Glomerular visceral epithelial cell (primary cell): ENCODE measurements at regions not wholly inside any gene's neighbourhood (a gene's known extent, or its start where the extent isn't known, plus 50 kb on each side); places are given as distances from the start of the nearest gene placed in this dataset.
"Not testable (repeated sequence)": the region's sequence is repeated elsewhere in the genome, so short reads cannot be mapped to it uniquely, and the experiment has no call there.

ENCODE experiments used
- DNase-seq: peaks from one replicate; pipeline ENCODE4 v3.0.0-alpha.2; 2016; ENCODE audit errors: extremely low spot score

DNA sequence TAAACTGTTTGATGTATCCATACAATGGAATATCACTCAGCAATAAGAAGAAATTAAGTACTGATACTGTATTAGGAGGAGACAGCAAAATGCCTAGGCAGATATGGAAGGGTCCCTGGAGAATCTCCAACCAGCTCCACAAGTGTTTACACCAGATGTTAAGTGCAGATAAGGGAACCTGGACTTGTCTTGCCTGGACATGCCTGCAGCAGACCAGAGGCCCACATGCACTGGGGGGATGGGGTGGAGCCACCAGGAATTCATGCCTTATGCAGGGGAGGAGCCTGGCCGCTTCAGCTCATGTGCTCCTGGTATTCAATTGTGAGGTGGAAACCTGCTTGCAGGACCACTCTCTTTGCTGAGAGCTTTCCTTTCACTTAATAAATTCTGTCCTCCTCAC is 287.6 kb downstream of the LIPI start:
- DNase-seq, result not testable (repeated sequence)

DNA sequence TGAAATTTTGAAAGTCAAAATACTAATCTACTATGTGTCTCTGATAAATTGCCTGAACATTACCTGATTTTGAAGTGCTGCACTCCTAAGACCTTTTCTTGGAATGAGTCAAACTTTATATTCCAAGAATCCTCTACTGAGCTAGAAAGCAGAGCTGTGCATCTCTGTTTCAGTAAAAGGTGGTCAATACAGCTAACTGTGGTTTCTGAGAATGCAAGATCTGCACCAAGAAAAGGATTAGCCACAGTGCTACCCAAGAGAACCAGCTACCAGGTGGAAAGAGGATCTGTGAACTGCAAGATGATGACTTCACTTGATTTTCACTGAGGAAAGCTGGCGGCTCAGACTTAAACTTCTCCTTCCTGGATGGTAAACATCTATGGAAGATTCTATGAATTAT is 289.3 kb downstream of the LIPI start:
- not testable (repeated sequence) for DNase-seq

DNA sequence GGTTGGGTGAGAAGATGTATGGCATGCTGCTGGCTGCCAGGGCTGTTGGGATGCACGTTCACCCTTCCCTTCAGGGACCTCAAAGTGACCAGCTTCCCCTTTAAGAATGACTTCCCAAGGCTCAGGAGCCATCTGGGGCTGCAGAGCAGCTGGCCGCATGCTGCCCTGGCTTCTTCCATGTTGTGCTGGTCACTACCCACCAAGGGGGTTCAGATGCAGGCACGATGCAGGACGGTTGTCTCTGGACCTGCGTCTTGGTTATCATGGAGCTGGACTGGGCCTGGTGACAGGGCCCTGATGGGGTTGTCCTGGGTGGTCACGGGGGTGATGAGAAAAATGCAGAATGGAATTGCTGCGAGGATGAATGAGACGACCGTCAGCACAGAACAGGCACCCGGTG is 297.8 kb downstream of the POTED start:
- not testable (repeated sequence) for DNase-seq

DNA sequence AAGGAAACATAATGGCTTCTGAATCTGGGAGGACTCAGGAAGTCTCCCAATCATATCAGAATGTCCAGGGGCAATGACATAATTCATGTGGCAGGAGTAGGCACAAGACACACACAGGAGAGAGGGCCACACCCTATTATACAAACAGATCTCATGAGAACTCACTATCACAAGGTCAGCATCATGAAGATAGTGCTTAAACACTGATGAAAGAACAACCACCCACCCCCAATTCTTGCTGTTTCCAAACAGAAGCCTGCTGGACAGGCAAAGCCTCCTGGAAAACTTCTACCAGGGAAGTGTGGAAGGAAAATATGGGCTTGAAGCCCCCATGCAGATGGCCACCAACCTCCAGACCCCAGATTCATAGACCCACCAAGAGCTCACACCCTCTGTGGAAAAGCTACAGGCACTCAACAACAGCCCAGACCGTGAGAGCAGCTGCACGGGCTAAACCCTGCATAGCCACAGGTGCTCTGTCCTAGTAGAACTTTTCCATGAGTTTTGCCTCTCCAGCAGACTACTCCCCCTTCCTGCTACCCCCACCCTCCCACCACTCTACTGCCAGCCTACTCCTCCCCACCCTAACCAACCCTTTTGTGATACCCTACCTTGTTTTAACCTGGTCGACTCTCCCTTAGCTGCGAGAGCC is 287.1 kb downstream of the POTED start:
- DNase-seq, result not testable (repeated sequence)

DNA sequence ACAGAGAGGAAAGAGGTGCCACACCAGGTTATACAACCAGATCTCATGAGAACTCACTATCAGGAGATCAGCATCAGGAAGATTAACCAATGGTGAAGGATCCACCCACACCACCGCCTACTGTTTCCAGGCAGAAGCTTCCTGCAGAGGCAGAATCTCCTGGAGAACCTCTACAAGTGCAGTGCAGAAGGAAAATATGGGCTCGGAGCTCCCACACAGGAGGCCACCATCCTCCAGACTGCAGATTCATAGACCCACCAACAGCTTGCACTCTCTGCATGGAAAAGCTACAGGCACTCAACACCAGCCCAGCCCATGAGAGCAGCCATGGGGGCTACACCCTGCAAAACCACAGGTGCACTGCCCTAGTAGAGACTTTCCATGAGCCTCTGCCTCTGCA is 284.0 kb downstream of the POTED start:
- not testable (repeated sequence) for DNase-seq

DNA sequence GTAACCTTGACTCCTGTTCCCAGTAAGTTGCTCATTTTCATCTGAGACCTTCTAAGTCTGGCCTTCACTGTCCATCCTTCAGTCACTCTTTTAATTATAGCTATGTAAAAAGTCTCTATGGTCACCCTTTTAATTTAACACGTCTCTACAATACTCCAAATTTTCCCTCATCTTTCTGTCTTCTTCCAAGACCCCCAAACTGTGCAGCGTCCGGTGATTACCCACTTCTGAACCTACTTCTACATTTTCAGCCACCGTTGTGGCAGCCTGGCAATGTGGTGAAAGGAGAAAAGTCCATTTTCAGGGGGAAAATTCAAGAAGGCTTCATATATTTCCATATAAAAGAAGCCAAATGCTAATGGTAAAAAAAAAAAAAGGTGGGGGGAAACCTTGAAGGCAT is 283.4 kb downstream of the POTED start:
- not testable (repeated sequence) for DNase-seq

DNA sequence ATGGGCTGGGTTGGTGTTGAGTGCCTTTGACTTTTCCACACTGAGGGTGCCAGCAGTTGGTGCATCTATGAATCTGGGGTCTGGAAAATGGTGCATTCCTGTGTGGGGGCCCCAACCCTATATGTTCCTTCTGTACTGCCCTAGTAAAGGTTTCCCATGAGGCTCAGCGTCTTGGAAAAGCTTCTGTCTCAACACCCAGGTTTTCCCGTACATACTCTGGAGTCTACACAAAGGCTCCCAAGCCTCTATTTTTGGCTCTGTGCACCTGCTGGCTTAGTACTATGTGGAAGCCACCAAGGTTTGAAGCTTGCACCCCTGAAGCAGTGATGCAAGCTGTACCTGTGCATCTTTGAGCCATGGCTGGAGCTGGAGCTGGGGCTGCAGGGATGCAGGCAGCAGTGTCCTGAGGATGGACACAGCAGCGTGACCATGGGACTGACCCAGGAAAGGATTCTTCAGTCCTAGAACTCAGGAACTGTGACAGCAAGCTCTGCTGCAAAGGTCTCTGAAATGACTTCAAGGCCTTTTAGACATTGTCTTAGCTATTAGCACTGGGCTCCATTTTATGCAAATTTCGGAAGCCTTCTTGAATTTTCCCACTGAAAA is 282.7 kb downstream of the POTED start:
- not testable (repeated sequence) for DNase-seq

DNA sequence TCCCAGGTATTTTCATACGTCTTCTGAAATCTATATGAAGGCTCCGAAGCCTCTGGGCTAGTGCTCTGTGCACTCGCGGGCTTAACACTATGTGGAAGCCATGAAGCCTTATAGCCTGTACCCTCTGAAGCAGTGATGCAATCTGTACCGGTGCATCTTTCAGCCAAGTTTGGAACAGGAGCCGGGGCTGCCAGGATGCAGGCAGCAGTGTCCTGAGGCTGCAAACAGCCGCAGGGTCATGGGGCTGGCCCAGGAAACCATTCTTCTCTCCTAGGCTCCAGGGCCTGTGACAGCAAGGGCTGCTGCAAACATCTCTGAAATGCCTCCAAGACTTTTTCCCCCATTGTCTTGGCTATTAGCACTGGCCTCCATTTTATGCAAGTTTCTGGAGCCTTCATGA is 279.6 kb downstream of the POTED start:
- DNase-seq, result not testable (repeated sequence)

DNA sequence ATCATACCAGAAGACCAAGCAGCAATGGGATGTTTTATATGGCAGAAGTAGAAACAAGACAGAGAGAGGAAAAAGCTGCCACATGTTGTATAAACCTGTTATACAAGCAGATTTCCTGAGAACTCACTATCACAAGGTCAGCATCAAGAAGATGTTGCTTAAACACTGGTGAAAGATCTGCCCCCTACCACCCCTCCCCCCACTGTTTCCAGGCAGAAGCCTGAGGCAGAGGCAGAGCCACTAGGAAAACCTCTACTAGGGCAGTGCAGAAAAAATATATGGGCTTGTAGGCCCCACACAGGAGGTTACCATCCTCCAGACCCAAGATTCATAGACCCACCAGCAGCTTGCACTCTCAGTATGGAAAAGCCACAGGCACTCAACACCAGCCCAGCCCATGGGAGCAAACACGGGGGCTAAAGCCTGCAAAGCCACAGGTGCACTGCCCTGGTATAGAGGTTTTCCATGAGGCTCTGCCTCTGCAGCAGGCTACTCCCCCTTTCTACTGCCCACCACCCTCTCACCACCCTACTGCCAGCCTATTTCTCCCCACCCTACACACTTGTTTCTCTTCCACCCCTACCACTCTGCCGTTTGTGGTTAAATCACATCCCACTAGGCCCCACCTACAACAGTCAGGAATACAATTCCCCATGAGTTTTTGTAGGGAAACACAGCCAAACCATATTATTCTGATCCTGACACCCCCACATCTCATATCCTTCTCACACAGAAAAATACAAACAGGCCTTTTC is 274.2 kb downstream of the POTED start:
- not testable (repeated sequence) for DNase-seq

DNA sequence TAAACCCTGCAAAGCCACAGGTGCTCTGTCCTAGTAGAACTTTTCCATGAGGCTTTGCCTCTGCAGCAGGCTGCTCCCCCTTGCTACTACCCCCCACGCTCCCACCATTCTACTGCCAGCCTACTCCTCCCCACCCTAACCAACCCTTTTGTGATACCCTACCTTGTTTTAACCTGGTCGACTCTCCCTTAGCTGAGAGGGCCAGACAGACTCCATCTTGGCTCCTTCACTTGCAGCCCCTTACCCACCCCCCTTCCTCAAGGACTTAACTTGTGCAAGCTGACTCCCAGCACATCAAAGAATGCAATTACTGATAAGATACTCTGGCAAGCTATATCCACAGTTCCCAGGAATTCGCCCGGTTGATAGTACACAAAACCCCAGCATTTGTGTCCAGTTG is 267.9 kb downstream of the POTED start:
- DNase-seq, result not testable (repeated sequence)

DNA sequence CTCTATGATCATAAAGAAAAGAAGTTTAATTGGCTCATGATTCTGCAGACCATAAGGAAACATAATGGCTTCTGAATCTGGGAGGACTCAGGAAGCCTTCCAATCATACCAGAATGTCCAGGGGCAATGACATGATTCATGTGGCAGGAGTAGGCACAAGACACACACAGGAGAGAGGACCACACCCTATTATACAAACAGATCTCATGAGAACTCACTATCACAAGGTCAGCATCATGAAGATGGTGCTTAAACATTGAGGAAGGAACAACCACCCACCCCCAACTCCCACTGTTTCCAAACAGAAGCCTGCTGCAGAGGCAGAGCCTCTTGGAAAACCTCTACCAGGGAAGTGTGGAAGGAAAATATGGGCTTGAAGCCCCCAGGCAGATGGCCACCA is 267.4 kb downstream of the POTED start:
- not testable (repeated sequence) for DNase-seq

DNA sequence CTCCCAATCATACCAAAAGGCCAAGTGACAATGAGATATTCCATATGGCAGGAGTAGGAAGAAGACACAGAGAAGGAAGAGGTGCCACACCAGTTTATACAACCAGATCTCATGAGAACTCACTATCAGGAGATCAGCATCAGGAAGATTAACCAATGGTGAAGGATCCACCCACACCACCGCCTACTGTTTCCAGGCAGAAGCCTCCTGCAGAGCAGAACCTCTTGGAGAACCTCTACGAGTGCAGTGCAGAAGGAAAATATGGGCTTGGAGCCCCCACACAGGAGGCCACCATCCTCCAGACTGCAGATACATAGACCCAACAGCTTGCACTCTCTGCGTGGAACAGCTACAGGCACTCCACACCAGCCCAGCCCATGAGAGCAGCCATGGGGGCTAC is 264.4 kb downstream of the POTED start:
- DNase-seq, result not testable (repeated sequence)

DNA sequence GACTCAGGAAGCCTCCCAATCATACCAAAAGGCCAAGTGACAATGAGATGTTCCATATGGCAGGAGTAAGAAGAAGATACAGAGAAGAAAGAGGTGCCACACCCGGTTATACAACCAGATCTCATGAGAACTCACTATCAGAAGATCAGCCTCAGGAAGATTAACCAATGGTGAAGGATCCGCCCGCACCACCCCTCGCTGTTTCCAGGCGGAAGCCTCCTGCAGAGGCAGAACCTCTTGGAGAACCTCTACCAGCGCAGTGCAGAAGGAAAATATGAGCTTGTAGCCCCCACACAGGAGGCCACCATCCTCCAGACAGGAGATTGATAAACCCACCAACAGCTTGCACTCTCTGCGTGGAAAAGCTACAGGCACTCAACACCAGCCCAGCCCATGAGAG is 245.1 kb downstream of the POTED start:
- DNase-seq, result no peak

DNA sequence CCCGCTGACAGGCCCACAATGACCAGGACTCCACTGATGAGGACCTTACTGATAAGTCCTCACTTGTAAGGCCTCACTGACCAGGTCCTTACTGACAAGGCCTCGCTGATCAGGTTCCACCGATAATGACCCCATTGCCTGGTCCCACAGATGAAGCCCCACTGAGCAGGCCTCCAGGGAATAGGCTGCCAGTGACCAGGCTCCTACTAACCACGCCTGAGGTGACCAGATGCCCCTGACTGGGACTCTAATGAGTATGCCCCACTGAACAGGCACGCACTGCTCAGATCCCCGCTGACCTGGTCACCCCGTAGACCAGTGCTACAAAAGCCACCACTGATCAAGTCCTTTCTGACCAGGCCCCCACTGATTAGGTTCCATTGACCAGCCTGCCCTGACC is 241.2 kb downstream of the POTED start:
- DNase-seq, result not testable (repeated sequence)

DNA sequence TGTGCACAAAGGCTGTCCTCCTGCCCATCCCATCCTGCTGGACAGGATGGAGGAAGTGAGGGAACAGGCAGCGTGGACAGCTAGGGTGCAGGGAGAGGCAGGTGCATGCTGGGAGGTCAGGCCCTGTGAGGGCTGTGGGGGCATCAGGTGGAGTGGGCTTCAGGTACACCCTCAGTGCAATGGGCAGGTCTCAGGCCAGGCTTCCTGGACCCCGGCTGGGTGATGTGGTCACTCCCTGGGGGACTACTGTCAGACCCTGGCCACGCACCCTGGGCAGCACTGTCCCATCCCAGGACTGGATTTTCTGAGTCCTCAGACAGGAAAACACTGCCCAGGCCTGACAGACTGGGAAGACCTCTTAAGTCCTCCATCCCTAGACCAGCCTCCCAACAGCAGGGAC is 239.9 kb downstream of the POTED start:
- not testable (repeated sequence) for DNase-seq

DNA sequence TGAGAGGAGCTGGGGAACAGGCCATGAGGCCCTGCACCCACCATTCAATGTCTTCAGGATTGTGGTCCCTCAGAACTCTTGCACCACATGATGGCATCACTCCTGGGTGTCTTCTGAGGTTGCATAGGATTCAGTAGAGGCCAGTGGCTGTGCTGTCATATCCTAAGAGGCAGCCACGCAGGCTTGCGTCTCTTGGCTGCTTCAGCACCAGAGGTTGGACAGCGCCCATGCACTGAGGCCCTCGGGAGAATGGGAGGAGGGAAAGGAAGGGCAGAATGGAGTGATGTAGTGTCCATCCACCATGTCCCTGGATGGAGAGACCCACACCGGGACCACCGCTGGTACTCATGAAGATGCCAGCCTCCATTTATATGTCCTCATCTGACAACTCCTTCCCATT is 237.1 kb downstream of the POTED start:
- DNase-seq, result not testable (repeated sequence)

DNA sequence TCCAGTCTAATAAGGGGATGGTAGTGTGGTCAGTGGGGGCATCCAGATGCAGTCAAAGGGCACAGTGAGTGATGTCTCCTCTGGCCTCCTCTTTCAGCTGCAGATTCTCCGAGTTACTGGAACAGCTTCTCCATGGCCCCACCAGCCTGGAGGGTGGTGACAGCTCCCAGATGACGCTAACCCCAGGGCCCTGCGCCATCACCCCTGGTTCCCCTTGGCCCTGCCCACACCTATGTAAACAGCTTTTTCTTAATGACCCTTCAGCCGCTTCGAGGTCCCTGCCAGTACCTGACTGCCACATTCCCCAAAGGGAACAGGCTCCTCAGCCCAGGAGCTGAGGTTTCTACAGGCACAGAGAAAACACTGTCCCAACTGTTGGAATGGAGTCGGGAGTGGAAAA is 235.0 kb downstream of the POTED start:
- DNase-seq, result not testable (repeated sequence)

DNA sequence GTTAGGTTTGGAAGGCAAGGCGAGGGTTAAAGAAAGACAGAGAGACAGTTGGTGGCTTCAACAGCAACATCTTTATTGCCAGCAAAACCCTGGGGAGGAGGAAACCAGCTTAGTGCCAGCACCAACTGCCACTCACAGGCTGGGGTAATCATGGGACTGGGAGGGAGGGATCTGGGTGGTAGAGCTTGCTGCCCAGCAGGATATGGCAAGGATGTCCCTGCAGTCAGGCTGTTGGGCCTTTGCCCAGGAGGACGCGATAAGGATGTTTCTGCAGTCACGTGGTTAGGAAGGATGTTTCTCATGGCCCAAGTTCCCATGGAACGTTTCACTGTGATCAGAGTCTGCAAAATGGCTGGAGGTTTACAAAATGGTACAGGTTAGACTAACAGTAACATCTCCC is 233.5 kb downstream of the POTED start:
- DNase-seq, result not testable (repeated sequence)

DNA sequence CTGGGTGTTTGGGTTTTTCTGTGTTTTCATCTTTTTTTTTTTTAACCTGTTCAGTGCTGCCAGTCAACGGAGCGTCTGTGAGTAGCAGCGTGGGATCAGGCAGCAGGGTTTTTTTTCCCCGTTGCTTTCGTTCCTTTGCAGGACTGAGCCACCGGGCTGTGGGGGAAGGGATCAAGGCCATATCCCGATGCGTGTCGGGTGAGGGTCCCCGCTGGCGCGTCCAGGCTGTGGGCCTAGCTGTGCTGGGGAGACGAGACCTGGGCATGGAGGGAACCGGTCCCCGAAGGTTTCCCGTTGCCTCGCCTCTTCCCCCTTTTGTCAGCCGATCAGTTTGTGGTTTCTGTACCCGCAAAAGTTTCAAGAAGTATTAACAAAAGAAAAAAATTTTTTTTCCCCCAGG is 218.1 kb downstream of the POTED start:
- DNase-seq, result not testable (repeated sequence)

DNA sequence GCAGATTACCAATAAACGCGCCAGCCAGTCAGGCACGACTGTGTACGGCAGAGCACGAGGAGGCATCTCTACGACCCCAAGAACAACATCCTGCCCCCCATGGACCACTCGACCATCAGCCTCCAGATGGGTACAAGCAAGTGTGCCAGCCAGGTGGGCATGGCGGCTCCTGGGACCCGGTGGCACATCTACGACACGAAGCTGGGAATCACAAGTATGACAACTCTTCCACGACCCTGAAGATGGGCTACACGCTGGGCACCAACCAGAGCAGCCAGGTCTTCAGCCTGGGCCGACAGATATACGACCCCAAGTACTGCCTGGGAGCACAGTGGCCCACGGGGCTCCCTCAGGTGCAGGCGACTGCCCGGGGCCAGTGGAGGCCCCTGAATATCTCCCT is 217.6 kb downstream of the POTED start:
- DNase-seq, result no peak

DNA sequence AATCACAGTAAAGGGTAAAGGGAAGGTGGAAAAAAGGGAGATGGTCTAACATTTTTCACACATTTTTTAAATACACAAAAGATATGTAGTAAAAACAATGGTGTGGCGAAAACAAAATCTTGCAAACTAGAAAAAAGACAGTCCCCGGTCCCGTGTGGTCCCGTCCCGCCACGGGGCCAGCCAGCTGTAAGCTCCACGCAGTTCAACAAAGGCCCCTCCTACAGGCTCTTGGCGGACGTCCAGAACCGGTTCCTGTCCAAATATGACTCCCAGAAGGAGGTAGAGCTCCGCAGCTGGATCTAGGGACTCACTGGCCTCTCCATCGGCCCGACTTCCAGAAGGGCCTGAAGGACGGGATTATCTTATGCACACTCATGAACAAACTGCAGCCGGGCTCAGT is 216.9 kb downstream of the POTED start:
- DNase-seq, result not testable (repeated sequence)

DNA sequence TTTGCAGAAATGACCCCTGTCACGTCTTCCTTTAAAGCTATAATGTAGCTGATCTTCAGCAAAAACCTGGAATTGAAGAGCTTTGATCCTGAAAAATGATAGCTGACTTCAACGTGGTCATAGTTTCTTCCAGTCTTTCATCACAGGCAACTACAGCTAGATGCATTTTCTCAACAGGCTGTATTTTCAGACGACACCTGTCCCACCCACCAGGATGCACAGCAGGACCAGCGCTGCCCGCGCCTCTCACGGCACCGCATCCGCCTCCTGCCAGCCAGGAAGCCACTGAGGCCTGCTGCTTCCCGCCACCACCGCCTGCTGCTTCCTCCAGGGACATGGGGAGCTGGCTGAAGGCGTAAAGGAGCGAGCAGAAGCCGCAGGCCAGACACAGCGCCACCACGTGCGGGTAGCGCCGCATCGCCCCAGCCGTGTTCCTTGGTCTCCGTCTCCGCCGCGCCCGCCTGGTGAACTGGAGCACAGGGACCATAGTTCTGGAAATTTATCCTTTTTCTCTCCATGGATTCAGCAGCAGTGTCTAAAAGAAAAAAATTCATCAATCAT is 215.7 kb downstream of the POTED start:
- not testable (repeated sequence) for DNase-seq

DNA sequence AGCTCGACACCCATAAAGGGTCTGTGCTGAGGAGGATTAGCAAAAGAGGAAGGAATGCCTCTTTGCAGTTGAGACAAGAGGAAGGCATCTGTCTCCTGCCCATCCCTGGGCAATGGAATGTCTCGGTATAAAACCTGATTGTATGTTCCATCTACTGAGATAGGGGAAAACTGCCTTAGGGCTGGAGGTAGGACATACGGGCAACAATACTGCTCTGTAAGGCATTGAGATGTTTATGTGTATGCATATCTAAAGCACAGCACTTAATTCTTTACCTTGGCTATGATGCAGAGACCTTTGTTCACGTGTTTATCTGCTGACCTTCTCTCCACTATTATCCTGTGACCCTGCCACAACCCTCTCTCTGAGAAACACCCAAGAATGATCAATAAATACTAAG is 210.7 kb downstream of the POTED start:
- not testable (repeated sequence) for DNase-seq
